Sigmoid colon (tissue), 4 donors: ENCODE measurements at regions not wholly inside any gene's neighbourhood (a gene's known extent, or its start where the extent isn't known, plus 50 kb on each side); places are given as distances from the start of the nearest gene placed in this dataset.

Source experiments
- EP300 ChIP-seq, 4 donors: sonication (generic); formaldehyde crosslinking; IDR thresholded peaks; one replicate each; pipeline ENCODE4 v1.6.1; 2017; ENCODE audit warnings: antibody characterized with exemption in 4 of 4
- POLR2AphosphoS5 ChIP-seq, 4 donors: sonication (generic); formaldehyde crosslinking; IDR thresholded peaks; one replicate each; pipeline ENCODE4 v1.6.1; 2017; ENCODE audit warnings: antibody characterized with exemption in 4 of 4
- TF ChIP-seq, protein P1 (sequence below), 4 experiments: fragments of 450-650 bp in 3 of 4; fragments of 200-600 bp in 1 of 4; IDR thresholded peaks; one replicate each; pipeline ENCODE4 v1.5.1; 2016 to 2019; ENCODE audit warnings: antibody characterized with exemption in 4 of 4, mild to moderate bottlenecking in 3 of 4, moderate library complexity in 2 of 4

- TF ChIP-seq, protein P1, sequence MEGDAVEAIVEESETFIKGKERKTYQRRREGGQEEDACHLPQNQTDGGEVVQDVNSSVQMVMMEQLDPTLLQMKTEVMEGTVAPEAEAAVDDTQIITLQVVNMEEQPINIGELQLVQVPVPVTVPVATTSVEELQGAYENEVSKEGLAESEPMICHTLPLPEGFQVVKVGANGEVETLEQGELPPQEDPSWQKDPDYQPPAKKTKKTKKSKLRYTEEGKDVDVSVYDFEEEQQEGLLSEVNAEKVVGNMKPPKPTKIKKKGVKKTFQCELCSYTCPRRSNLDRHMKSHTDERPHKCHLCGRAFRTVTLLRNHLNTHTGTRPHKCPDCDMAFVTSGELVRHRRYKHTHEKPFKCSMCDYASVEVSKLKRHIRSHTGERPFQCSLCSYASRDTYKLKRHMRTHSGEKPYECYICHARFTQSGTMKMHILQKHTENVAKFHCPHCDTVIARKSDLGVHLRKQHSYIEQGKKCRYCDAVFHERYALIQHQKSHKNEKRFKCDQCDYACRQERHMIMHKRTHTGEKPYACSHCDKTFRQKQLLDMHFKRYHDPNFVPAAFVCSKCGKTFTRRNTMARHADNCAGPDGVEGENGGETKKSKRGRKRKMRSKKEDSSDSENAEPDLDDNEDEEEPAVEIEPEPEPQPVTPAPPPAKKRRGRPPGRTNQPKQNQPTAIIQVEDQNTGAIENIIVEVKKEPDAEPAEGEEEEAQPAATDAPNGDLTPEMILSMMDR (IDR thresholded peaks at IDR 0.05) = no peak
- peak in 3 of 4 donors; percentile 6 to 56 (median 16) for TF ChIP-seq POLR2AphosphoS5 (IDR thresholded peaks at IDR 0.05)
- no peak for TF ChIP-seq EP300 (IDR thresholded peaks at IDR 0.05)
Observed at GRCh38 chr13:77833331-77833863, 85.2 kb downstream of the EDNRB start.
